IMR-90 (cell line): ENCODE measurements at regions not wholly inside any gene's neighbourhood (a gene's known extent, or its start where the extent isn't known, plus 50 kb on each side); places are given as distances from the start of the nearest gene placed in this dataset.
A peak's percentile ranks its signal among the peaks of the same experiment; 100 is the strongest.

Source experiments
- ATAC-seq: fragments of 200-7000 bp; cut with Tn5 transposase; 2 replicates; pipeline ENCODE4 v1.9.1; 2020; ENCODE audit warnings: low read depth, mild to moderate bottlenecking, moderate library complexity
- BruUV-seq: library from RNA; stranded (reverse); fragments of 400-500 nt; replicated peaks from 2 replicates; lab custom pipeline; 2021; lab: Mats Ljungman, UMichigan
- CTCF ChIA-PET: fragments of 300-600 bp; formaldehyde crosslinking; extraction: SDS; loops from one replicate; lab custom pipeline; 2021; ENCODE audit warnings: antibody characterized with exemption; lab: Yijun Ruan, JAX
- POLR2A ChIA-PET: fragments of 300-600 bp; sonication (Branson Sonifier 250); formaldehyde crosslinking; loops from one replicate; lab custom pipeline; 2022; ENCODE audit warnings: antibody characterized with exemption; ENCODE audit not compliant: unreplicated experiment; lab: Charles Lee
- DNase-seq: peaks from one replicate; pipeline ENCODE4 v3.0.0; 2013
- H2AFZ ChIP-seq: replicated peaks from 2 replicates; pipeline ENCODE3; 2013; ENCODE audit warnings: low read length, mild to moderate bottlenecking; ENCODE audit not compliant: poor library complexity
- H2AK5ac ChIP-seq: 2 replicates; pipeline ENCODE4 v1.6.1; 2013; ENCODE audit warnings: low read depth, low read length, inconsistent platforms
- H2AK9ac ChIP-seq: replicated peaks from 2 replicates; pipeline ENCODE3; 2013; ENCODE audit warnings: mild to moderate bottlenecking, low read depth, low read length, moderate library complexity; ENCODE audit not compliant: poor library complexity
- H2BK120ac ChIP-seq: 2 replicates; pipeline ENCODE4 v1.6.1; 2013; ENCODE audit warnings: low read depth, low read length, inconsistent platforms
- H2BK15ac ChIP-seq: 3 replicates; pipeline ENCODE4 v1.6.1; 2013; ENCODE audit warnings: low read depth, low read length, inconsistent platforms
- H2BK20ac ChIP-seq: 2 replicates; pipeline ENCODE4 v1.6.1; 2013; ENCODE audit warnings: low read depth, mild to moderate bottlenecking, inconsistent platforms, low read length, moderate library complexity
- H2BK5ac ChIP-seq: 2 replicates; pipeline ENCODE4 v1.6.1; 2013; ENCODE audit warnings: mild to moderate bottlenecking, low read depth, low read length, inconsistent platforms; ENCODE audit not compliant: poor library complexity, severe bottlenecking
- H3K14ac ChIP-seq: replicated peaks from 2 replicates; pipeline ENCODE4 v1.6.1; 2013; ENCODE audit warnings: low read depth, low read length, inconsistent platforms
- H3K18ac ChIP-seq: 2 replicates; pipeline ENCODE4 v1.6.1; 2013; ENCODE audit warnings: low read depth, low read length, control low read depth
- H3K23ac ChIP-seq: 2 replicates; pipeline ENCODE4 v1.6.1; 2013; ENCODE audit warnings: low read depth, low read length, inconsistent platforms
- H3K27ac ChIP-seq: 2 replicates; pipeline ENCODE4 v1.5.1; 2013; ENCODE audit warnings: mild to moderate bottlenecking, control low read depth, low read length; ENCODE audit not compliant: insufficient read depth
- H3K27me3 ChIP-seq: 2 replicates; pipeline ENCODE4 v1.6.1; 2013; ENCODE audit warnings: low read length; ENCODE audit not compliant: control insufficient read depth, insufficient read depth
- H3K36me3 ChIP-seq: 2 replicates; pipeline ENCODE4 v1.6.1; 2013; ENCODE audit warnings: low read length, mixed read lengths; ENCODE audit not compliant: control insufficient read depth, insufficient read depth
- H3K4ac ChIP-seq: 2 replicates; pipeline ENCODE4 v1.6.1; 2013; ENCODE audit warnings: low read depth, low read length, inconsistent platforms
- H3K4me1 ChIP-seq: 2 replicates; pipeline ENCODE4 v1.6.1; 2013; ENCODE audit warnings: low read length, mixed read lengths; ENCODE audit not compliant: control insufficient read depth, insufficient read depth
- H3K4me2 ChIP-seq: 2 replicates; pipeline ENCODE4 v1.6.1; 2013; ENCODE audit warnings: low read depth, mild to moderate bottlenecking, control low read depth, low read length, moderate library complexity
- H3K4me3 ChIP-seq: 2 replicates; pipeline ENCODE4 v1.5.1; 2013; ENCODE audit warnings: low read depth, mild to moderate bottlenecking, control low read depth, low read length, moderate library complexity; ENCODE audit not compliant: insufficient read depth
- H3K56ac ChIP-seq: 2 replicates; pipeline ENCODE4 v1.6.1; 2013; ENCODE audit warnings: low read length, inconsistent platforms; ENCODE audit not compliant: insufficient read depth; ENCODE audit errors: extremely low read depth
- H3K79me1 ChIP-seq, 2 experiments: 2 replicates each; pipeline ENCODE4 v1.6.1; 2013; ENCODE audit warnings: low read length in 2 of 2, inconsistent platforms in 1 of 2, low read depth in 1 of 2
- H3K9ac ChIP-seq: 2 replicates; pipeline ENCODE4 v1.6.1; 2013; ENCODE audit warnings: low read depth, low read length, control low read depth
- H3K9me1 ChIP-seq: 2 replicates; pipeline ENCODE4 v1.6.1; 2013; ENCODE audit warnings: low read length, inconsistent platforms; ENCODE audit not compliant: insufficient read depth
- H3K9me3 ChIP-seq: 2 replicates; pipeline ENCODE4 v1.6.1; 2013; ENCODE audit warnings: low read length; ENCODE audit not compliant: control insufficient read depth, insufficient read depth
- H4K20me1 ChIP-seq: 2 replicates; pipeline ENCODE4 v1.6.1; 2013; ENCODE audit warnings: low read length, inconsistent platforms; ENCODE audit not compliant: insufficient read depth
- H4K5ac ChIP-seq: 2 replicates; pipeline ENCODE4 v1.6.1; 2013; ENCODE audit warnings: mild to moderate bottlenecking, low read depth, low read length, control low read depth
- H4K8ac ChIP-seq, 2 experiments: 2 replicates each; pipeline ENCODE4 v1.6.1; 2013; ENCODE audit warnings: low read depth in 2 of 2, low read length in 2 of 2, control low read depth in 1 of 2, inconsistent platforms in 1 of 2
- H4K91ac ChIP-seq: 2 replicates; pipeline ENCODE4 v1.6.1; 2013; ENCODE audit warnings: low read depth, low read length, inconsistent platforms; ENCODE audit not compliant: insufficient read depth
- BHLHE40 ChIP-seq: fragments of 150-350 bp; IDR thresholded peaks from 2 replicates; pipeline ENCODE4 v1.6.1; 2016; ENCODE audit warnings: mild to moderate bottlenecking, low read depth, low read length
- CEBPB ChIP-seq: IDR thresholded peaks from 2 replicates; pipeline ENCODE4 v1.6.1; 2012; ENCODE audit warnings: low read depth, low read length, improper control_type of control experiment
- CHD1 ChIP-seq: IDR thresholded peaks from 2 replicates; pipeline ENCODE4 v1.6.1; 2012; ENCODE audit warnings: low read depth, low read length, improper control_type of control experiment
- FOS ChIP-seq: fragments of 150-350 bp; IDR thresholded peaks from 2 replicates; pipeline ENCODE4 v1.6.1; 2016; ENCODE audit warnings: low read depth, low read length
- MAFK ChIP-seq: IDR thresholded peaks from 2 replicates; pipeline ENCODE4 v1.6.1; 2012; ENCODE audit warnings: low read depth, low read length, improper control_type of control experiment
- MAZ ChIP-seq: IDR thresholded peaks from 2 replicates; pipeline ENCODE4 v1.6.1; 2012; ENCODE audit warnings: low read depth, mild to moderate bottlenecking, low read length, improper control_type of control experiment, moderate library complexity, borderline replicate concordance
- MXI1 ChIP-seq: IDR thresholded peaks from 2 replicates; pipeline ENCODE4 v1.6.1; 2012; ENCODE audit warnings: low read depth, mild to moderate bottlenecking, low read length, moderate library complexity, borderline replicate concordance
- NFE2L2 ChIP-seq: fragments of 150-350 bp; IDR thresholded peaks from 2 replicates; pipeline ENCODE4 v1.6.1; 2016; ENCODE audit warnings: low read depth, mild to moderate bottlenecking, low read length
- RAD21 ChIP-seq: IDR thresholded peaks from 2 replicates; pipeline ENCODE4 v1.6.1; 2012; ENCODE audit warnings: low read length, improper control_type of control experiment
- RCOR1 ChIP-seq: IDR thresholded peaks from 2 replicates; pipeline ENCODE4 v1.6.1; 2012; ENCODE audit warnings: mild to moderate bottlenecking, low read length, improper control_type of control experiment; ENCODE audit not compliant: insufficient replicate concordance
- RFX5 ChIP-seq: IDR thresholded peaks from 2 replicates; pipeline ENCODE4 v1.8.0; 2012; ENCODE audit warnings: low read depth, mild to moderate bottlenecking, low read length, moderate library complexity
- SMC3 ChIP-seq: fragments of 150-350 bp; IDR thresholded peaks from 2 replicates; pipeline ENCODE4 v1.6.1; 2016; ENCODE audit warnings: low read depth, mild to moderate bottlenecking, antibody characterized with exemption, low read length, moderate library complexity
- whole genome bisulfite sequencing, 2 experiments: methylation state at CpG; one replicate each; pipeline versions ENCODE4 v1.1.5 to v1.1.7; 2013; ENCODE audit warnings: missing lambda C conversion rate in 2 of 2; ENCODE audit not compliant: insufficient read length in 1 of 2; ENCODE audit errors: extremely low coverage in 2 of 2; 5-methylcytosine and 5-hydroxymethylcytosine counted together
- dilution Hi-C: fragments of 300-500 bp; cut with HindIII; formaldehyde crosslinking; loops from one replicate; pipeline ENCODE4 v1.14.3; 2018; ENCODE audit warnings: low sequenced_read_pairs; ENCODE audit not compliant: unreplicated experiment
- in situ Hi-C: fragments of 300-500 bp; cut with MboI; formaldehyde crosslinking; loops from 3 replicates; pipeline ENCODE4 v1.14.3; 2019; ENCODE audit warnings: low sequenced_read_pairs, inconsistent platforms, mixed read lengths
- intact Hi-C: fragments of 100-400 bp; cut with micrococcal nuclease; formaldehyde crosslinking; loops from 2 replicates; pipeline ENCODE4 v1.10.0; 2022
- TF ChIP-seq, protein P1 (sequence below): fragments of 150-350 bp; IDR thresholded peaks from 2 replicates; pipeline ENCODE4 v1.6.1; 2016; ENCODE audit warnings: low read depth, mild to moderate bottlenecking, low read length, moderate library complexity, borderline replicate concordance
- TF ChIP-seq, protein P2 (sequence below): fragments of 150-350 bp; IDR thresholded peaks from 2 replicates; pipeline ENCODE4 v1.6.1; 2017; ENCODE audit warnings: mild to moderate bottlenecking, antibody characterized with exemption, low read length, low read depth

- no peak overlapping the region for H4K5ac ChIP-seq
- H3K27ac ChIP-seq: no peak overlapping the region
- H3K9me3 ChIP-seq: no peaks in the 10 kb centered on the region
- H2AK9ac ChIP-seq: no peak overlapping the region
- H4K91ac ChIP-seq: no peak overlapping the region
- H2BK15ac ChIP-seq: no peak overlapping the region
- DNase-seq: peak; percentile 15
- no CpG with 5 or more reads among the region's 1 CpG for WGBS, 2 experiments
- dilution Hi-C loops: no loop called here
- peak overlapping the region; percentile 65; the same call in 1 of the 2 replicates for H3K4me2 ChIP-seq
- H3K18ac ChIP-seq: no peak overlapping the region
- H2BK20ac ChIP-seq: no peak overlapping the region
- ChIA-PET POLR2A (no interaction called here), CTCF (no interaction called here)
- no peaks in the 10 kb centered on the region for H3K27me3 ChIP-seq
- BruUV-seq: no TSS peak
- no peaks in the 10 kb centered on the region for H3K36me3 ChIP-seq
- no peaks in the 10 kb centered on the region for H3K79me1 ChIP-seq
- H4K20me1 ChIP-seq: no peaks in the 10 kb centered on the region
- TF ChIP-seq MAZ (no peak), RAD21 (no peak), RFX5 (no peak), NFE2L2 (no peak), FOS (no peak), RCOR1 (no peak), CHD1 (no peak), MXI1 (no peak), BHLHE40 (no peak), SMC3 (no peak), MAFK (no peak), CEBPB (no peak)
- TF ChIP-seq, protein P1, sequence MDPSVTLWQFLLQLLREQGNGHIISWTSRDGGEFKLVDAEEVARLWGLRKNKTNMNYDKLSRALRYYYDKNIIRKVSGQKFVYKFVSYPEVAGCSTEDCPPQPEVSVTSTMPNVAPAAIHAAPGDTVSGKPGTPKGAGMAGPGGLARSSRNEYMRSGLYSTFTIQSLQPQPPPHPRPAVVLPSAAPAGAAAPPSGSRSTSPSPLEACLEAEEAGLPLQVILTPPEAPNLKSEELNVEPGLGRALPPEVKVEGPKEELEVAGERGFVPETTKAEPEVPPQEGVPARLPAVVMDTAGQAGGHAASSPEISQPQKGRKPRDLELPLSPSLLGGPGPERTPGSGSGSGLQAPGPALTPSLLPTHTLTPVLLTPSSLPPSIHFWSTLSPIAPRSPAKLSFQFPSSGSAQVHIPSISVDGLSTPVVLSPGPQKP: no peak
- TF ChIP-seq, protein P2, sequence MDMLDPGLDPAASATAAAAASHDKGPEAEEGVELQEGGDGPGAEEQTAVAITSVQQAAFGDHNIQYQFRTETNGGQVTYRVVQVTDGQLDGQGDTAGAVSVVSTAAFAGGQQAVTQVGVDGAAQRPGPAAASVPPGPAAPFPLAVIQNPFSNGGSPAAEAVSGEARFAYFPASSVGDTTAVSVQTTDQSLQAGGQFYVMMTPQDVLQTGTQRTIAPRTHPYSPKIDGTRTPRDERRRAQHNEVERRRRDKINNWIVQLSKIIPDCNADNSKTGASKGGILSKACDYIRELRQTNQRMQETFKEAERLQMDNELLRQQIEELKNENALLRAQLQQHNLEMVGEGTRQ: no peak
- intact Hi-C loops: no loop called here
- H3K4ac ChIP-seq: no peak overlapping the region
- H3K4me1 ChIP-seq: no peaks in the 10 kb centered on the region
- no peak overlapping the region for H4K8ac ChIP-seq
- H3K56ac ChIP-seq: no peak overlapping the region
- H2AK5ac ChIP-seq: no peak overlapping the region
- in situ Hi-C loops: no loop called here
- 0 out of 2 replicates have a peak, but pooled peaks have one; percentile 27 for ATAC-seq
- no peak overlapping the region for H3K4me3 ChIP-seq
- H2BK5ac ChIP-seq: no peak overlapping the region
- H2AFZ ChIP-seq: no peak overlapping the region
- H2BK120ac ChIP-seq: no peak overlapping the region
- no peaks in the 10 kb centered on the region for H3K9me1 ChIP-seq
- H3K9ac ChIP-seq: no peak overlapping the region
- H3K23ac ChIP-seq: no peak overlapping the region
- no peak overlapping the region for H3K14ac ChIP-seq
Measured at GRCh38 chr21:16308269-16308668, 578.5 kb downstream of the USP25 start.
